SK-N-MC (cell line): ENCODE measurements at regions not wholly inside any gene's neighbourhood (a gene's known extent, or its start where the extent isn't known, plus 50 kb on each side); places are given as distances from the start of the nearest gene placed in this dataset.

Experiments
- EZH2 ChIP-seq: fragments of 200-600 bp; sonication (generic); IDR thresholded peaks from one replicate; pipeline ENCODE4 v1.6.1; 2017; ENCODE audit warnings: antibody characterized with exemption
- POLR2AphosphoS5 ChIP-seq: IDR thresholded peaks from 2 replicates; pipeline ENCODE4 v1.6.1; 2012; ENCODE audit warnings: mild to moderate bottlenecking, low read depth, low read length, borderline replicate concordance

DNA sequence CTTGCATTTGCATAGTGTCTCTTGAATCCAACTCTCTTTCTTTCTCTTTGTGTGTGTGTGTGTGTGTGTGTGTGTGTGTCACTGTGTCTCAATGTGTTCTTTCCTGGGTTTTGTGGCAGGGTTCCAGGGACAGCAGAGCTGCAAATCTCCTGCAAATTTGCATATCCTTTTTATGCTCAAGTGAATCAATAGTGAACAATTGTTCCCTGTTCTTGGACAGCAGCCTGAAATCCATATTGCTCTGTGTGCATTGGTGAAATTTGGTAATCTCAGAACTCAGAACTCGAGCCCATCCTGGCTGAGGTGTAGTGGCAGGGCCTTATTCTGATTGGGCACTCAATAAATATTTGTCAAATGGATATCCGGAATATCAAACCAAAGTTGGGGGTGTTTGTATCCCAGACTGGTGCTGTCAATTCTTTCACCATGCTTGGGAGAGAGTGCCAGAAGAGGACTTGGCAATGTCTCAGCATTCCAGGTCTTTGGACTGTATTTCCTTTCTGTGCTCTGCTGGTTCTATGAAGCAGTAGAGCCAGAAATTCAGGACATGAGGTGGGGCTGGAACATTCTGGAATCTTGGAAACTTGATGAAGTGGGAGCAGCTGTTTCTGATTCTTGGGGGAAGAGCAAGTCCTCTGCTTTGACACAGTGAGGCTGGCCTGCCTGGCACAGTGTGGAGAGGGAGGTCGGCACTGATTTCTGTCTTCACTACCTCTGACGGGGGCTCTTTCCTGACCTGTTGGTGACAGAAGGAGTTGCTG is 380.6 kb upstream of the C2CD4B start:
- TF ChIP-seq EZH2 = no peak
- TF ChIP-seq POLR2AphosphoS5 = no peak
